H9 (cell line): ENCODE measurements at regions not wholly inside any gene's neighbourhood (a gene's known extent, or its start where the extent isn't known, plus 50 kb on each side); places are given as distances from the start of the nearest gene placed in this dataset.

Experiments used
- DNase-seq: peaks from one replicate; pipeline ENCODE4 v3.0.0-alpha.2; 2017
- H2AFZ ChIP-seq: one replicate; pipeline ENCODE4 v1.6.1; 2013; ENCODE audit warnings: mild to moderate bottlenecking, low read length, control low read depth, moderate library complexity
- H2AK5ac ChIP-seq: 2 replicates; pipeline ENCODE4 v1.6.1; 2013; ENCODE audit warnings: low read length, control low read depth, mixed read lengths; ENCODE audit not compliant: insufficient read length
- H2BK120ac ChIP-seq: one replicate; pipeline ENCODE4 v1.6.1; 2013; ENCODE audit warnings: low read depth, mild to moderate bottlenecking, low read length, control low read depth, inconsistent platforms; ENCODE audit not compliant: poor library complexity, severe bottlenecking
- H2BK12ac ChIP-seq: 2 replicates; pipeline ENCODE4 v1.6.1; 2013; ENCODE audit warnings: low read length, control low read depth, mixed read lengths, low read depth; ENCODE audit not compliant: insufficient read length
- H2BK15ac ChIP-seq: 2 replicates; pipeline ENCODE4 v1.6.1; 2013; ENCODE audit warnings: low read depth, low read length, control low read depth
- H2BK20ac ChIP-seq: one replicate; pipeline ENCODE4 v1.6.1; 2013; ENCODE audit warnings: low read depth, mild to moderate bottlenecking, low read length, control low read depth, inconsistent platforms; ENCODE audit not compliant: poor library complexity, severe bottlenecking
- H2BK5ac ChIP-seq: 2 replicates; pipeline ENCODE4 v1.6.1; 2013; ENCODE audit warnings: low read length, control low read depth, mixed read lengths; ENCODE audit not compliant: insufficient read length
- H3K14ac ChIP-seq: 2 replicates; pipeline ENCODE4 v1.6.1; 2013; ENCODE audit warnings: low read length, control low read depth; ENCODE audit not compliant: insufficient read depth
- H3K18ac ChIP-seq: 2 replicates; pipeline ENCODE4 v1.6.1; 2013; ENCODE audit warnings: low read depth, mild to moderate bottlenecking, mixed read lengths, low read length, control low read depth; ENCODE audit not compliant: insufficient read length
- H3K23ac ChIP-seq: 2 replicates; pipeline ENCODE4 v1.6.1; 2013; ENCODE audit warnings: low read length, control low read depth, mixed read lengths, low read depth; ENCODE audit not compliant: insufficient read length
- H3K23me2 ChIP-seq: 2 replicates; pipeline ENCODE4 v1.6.1; 2013; ENCODE audit warnings: low read depth, mild to moderate bottlenecking, mixed read lengths, low read length, control low read depth; ENCODE audit not compliant: insufficient read length, poor library complexity, severe bottlenecking
- H3K27ac ChIP-seq: 2 replicates; pipeline ENCODE4 v1.5.1; 2013; ENCODE audit warnings: low read length, control low read depth, mixed read lengths, low read depth; ENCODE audit not compliant: insufficient read length
- H3K27me3 ChIP-seq: 2 replicates; pipeline ENCODE4 v1.6.1; 2013; ENCODE audit warnings: low read length, control low read depth, inconsistent platforms; ENCODE audit not compliant: insufficient read depth
- H3K4ac ChIP-seq: 2 replicates; pipeline ENCODE4 v1.6.1; 2013; ENCODE audit warnings: low read depth, mild to moderate bottlenecking, control low read depth, inconsistent platforms, low read length, moderate library complexity
- H3K4me1 ChIP-seq: 2 replicates; pipeline ENCODE4 v1.6.1; 2013; ENCODE audit warnings: low read length, control low read depth, inconsistent platforms; ENCODE audit not compliant: insufficient read depth
- H3K4me2 ChIP-seq: 2 replicates; pipeline ENCODE4 v1.6.1; 2013; ENCODE audit warnings: low read length, control low read depth, mixed read lengths; ENCODE audit not compliant: insufficient read length, insufficient read depth
- H3K56ac ChIP-seq: 2 replicates; pipeline ENCODE4 v1.6.1; 2013; ENCODE audit warnings: low read depth, mild to moderate bottlenecking, mixed read lengths, low read length, control low read depth; ENCODE audit not compliant: insufficient read length
- H3K79me1 ChIP-seq: 2 replicates; pipeline ENCODE4 v1.6.1; 2013; ENCODE audit warnings: low read depth, mild to moderate bottlenecking, moderate library complexity, low read length, control low read depth, inconsistent platforms; ENCODE audit not compliant: insufficient read depth, poor library complexity, severe bottlenecking
- H3K79me2 ChIP-seq: 2 replicates; pipeline ENCODE4 v1.6.1; 2013; ENCODE audit warnings: low read length, control low read depth, inconsistent platforms; ENCODE audit not compliant: insufficient read depth
- H3K9ac ChIP-seq: 2 replicates; pipeline ENCODE4 v1.6.1; 2013; ENCODE audit warnings: low read length, control low read depth, mixed read lengths; ENCODE audit not compliant: insufficient read length; ENCODE audit errors: extremely low read depth
- H3K9me3 ChIP-seq: one replicate; pipeline ENCODE4 v1.6.1; 2013; ENCODE audit warnings: low read depth, low read length, inconsistent platforms; ENCODE audit not compliant: control insufficient read depth
- H3T11ph ChIP-seq: one replicate; pipeline ENCODE4 v1.6.1; 2013; ENCODE audit warnings: mild to moderate bottlenecking, low read length, control low read depth, inconsistent platforms
- H4K20me1 ChIP-seq: one replicate; pipeline ENCODE4 v1.6.1; 2013; ENCODE audit not compliant: control insufficient read depth, insufficient read length, insufficient read depth
- H4K5ac ChIP-seq: 2 replicates; pipeline ENCODE4 v1.6.1; 2013; ENCODE audit warnings: low read depth, mild to moderate bottlenecking, mixed read lengths, low read length, control low read depth; ENCODE audit not compliant: insufficient read length
- H4K8ac ChIP-seq: replicated peaks from 2 replicates; pipeline ENCODE4 v1.6.1; 2013; ENCODE audit warnings: low read length, control low read depth, mixed read lengths, low read depth; ENCODE audit not compliant: insufficient read length
- H4K91ac ChIP-seq: 2 replicates; pipeline ENCODE4 v1.6.1; 2013; ENCODE audit warnings: low read depth, mild to moderate bottlenecking, moderate library complexity, mixed read lengths, low read length, control low read depth; ENCODE audit not compliant: insufficient read length
- H3K27ac Mint-ChIP-seq, 3 experiments: 2 replicates in 2 of 3; 3 replicates in 1 of 3; pipeline ENCODE4 v1.8.0; 2020 to 2021; ENCODE audit warnings: mixed read lengths in 3 of 3, mild to moderate bottlenecking in 1 of 3, moderate library complexity in 1 of 3
- H3K27me3 Mint-ChIP-seq: 2 replicates; pipeline ENCODE4 v1.8.0; 2021; ENCODE audit warnings: low read depth, mild to moderate bottlenecking, moderate library complexity, mixed read lengths
- H3K36me3 Mint-ChIP-seq, 3 experiments: 2 replicates in 2 of 3; 3 replicates in 1 of 3; pipeline ENCODE4 v1.8.0; 2020 to 2021; ENCODE audit warnings: low read depth in 3 of 3, mixed read lengths in 3 of 3; ENCODE audit not compliant: insufficient read depth in 1 of 3
- H3K4me1 Mint-ChIP-seq, 2 experiments: 2 replicates each; pipeline ENCODE4 v1.8.0; 2020; ENCODE audit warnings: mixed read lengths in 2 of 2
- H3K4me3 Mint-ChIP-seq, 2 experiments: 2 replicates in 1 of 2; 3 replicates in 1 of 2; pipeline ENCODE4 v1.8.0; 2020 to 2021; ENCODE audit warnings: mild to moderate bottlenecking in 2 of 2, mixed read lengths in 2 of 2, moderate library complexity in 1 of 2
- H3K9me3 Mint-ChIP-seq, 2 experiments: 2 replicates in 1 of 2; 3 replicates in 1 of 2; pipeline ENCODE4 v1.8.0; 2020; ENCODE audit warnings: mild to moderate bottlenecking in 2 of 2, mixed read lengths in 2 of 2, moderate library complexity in 1 of 2
- WGBS: extraction: QIAGEN DNeasy Blood & Tissue Kit; methylation state at CpG from one replicate; pipeline ENCODE4 v1.1.7; 2013; ENCODE audit warnings: missing lambda C conversion rate, low lambda C conversion rate, mixed read lengths; ENCODE audit not compliant: insufficient read length; ENCODE audit errors: extremely low coverage; 5-methylcytosine and 5-hydroxymethylcytosine counted together
- TF ChIP-seq, protein P1 (sequence below): fragments of 200-600 bp; sonication (generic); conservative IDR thresholded peaks from 3 replicates; pipeline ENCODE4 v1.8.0; 2021; ENCODE audit warnings: antibody characterized with exemption, mild to moderate bottlenecking

- Histone ChIP-seq H2AFZ (no peak overlapping the region), H2BK15ac (no peak overlapping the region), H3T11ph (no peak overlapping the region), H3K79me1 (no peaks in the 10 kb centered on the region), H4K91ac (no peak overlapping the region), H2AK5ac (no peak overlapping the region), H3K23me2 (no peaks in the 10 kb centered on the region), H3K18ac (no peak overlapping the region), H4K8ac (no peak overlapping the region), H3K4ac (no peak overlapping the region), H3K27ac (no peak overlapping the region), H3K14ac (no peak overlapping the region), H3K9me3 (no peaks in the 10 kb centered on the region), H4K5ac (no peak overlapping the region), H3K79me2 (no peaks in the 10 kb centered on the region), H2BK5ac (no peak overlapping the region), H3K9ac (no peak overlapping the region), H4K20me1 (no peaks in the 10 kb centered on the region), H3K56ac (no peak overlapping the region), H3K23ac (no peak overlapping the region), H2BK12ac (no peak overlapping the region), H3K4me2 (no peak overlapping the region), H3K27me3 (no peaks in the 10 kb centered on the region), H2BK20ac (no peak overlapping the region), H2BK120ac (no peak overlapping the region), H3K4me1 (no peaks in the 10 kb centered on the region; the same call in 1 of the 2 replicates)
- Mint-ChIP-seq H3K4me1 (peaks cover 0 to 4% of the 10 kb centered on the region in 2 experiments; a peak in 2 of 4 replicates), H3K27me3 (no peaks in the 10 kb centered on the region), H3K9me3 (no peaks in the 10 kb centered on the region), H3K36me3 (no peaks in the 10 kb centered on the region), H3K27ac (no peak overlapping the region), H3K4me3 (no peak overlapping the region)
- no peak for DNase-seq
- WGBS: no CpG with 5 or more reads among the region's 9 CpGs
- TF ChIP-seq, protein P1, sequence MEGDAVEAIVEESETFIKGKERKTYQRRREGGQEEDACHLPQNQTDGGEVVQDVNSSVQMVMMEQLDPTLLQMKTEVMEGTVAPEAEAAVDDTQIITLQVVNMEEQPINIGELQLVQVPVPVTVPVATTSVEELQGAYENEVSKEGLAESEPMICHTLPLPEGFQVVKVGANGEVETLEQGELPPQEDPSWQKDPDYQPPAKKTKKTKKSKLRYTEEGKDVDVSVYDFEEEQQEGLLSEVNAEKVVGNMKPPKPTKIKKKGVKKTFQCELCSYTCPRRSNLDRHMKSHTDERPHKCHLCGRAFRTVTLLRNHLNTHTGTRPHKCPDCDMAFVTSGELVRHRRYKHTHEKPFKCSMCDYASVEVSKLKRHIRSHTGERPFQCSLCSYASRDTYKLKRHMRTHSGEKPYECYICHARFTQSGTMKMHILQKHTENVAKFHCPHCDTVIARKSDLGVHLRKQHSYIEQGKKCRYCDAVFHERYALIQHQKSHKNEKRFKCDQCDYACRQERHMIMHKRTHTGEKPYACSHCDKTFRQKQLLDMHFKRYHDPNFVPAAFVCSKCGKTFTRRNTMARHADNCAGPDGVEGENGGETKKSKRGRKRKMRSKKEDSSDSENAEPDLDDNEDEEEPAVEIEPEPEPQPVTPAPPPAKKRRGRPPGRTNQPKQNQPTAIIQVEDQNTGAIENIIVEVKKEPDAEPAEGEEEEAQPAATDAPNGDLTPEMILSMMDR: no peak
These were observed 304.2 kb downstream of the COG6 start for GRCh38 chr13:39959497-39960144.
